Coronary artery (tissue), 2 donors: ENCODE measurements at regions not wholly inside any gene's neighbourhood (a gene's known extent, or its start where the extent isn't known, plus 50 kb on each side); places are given as distances from the start of the nearest gene placed in this dataset.
"Not testable (repeated sequence)": the region's sequence is repeated elsewhere in the genome, so short reads cannot be mapped to it uniquely, and the experiment has no call there.

ENCODE experiments used
- DNase-seq: peaks from one replicate; pipeline ENCODE4 v3.0.0-alpha.2; 2017; ENCODE audit warnings: low spot score
- H3K27ac ChIP-seq, 2 donors: fragments of 200-600 bp; sonication (generic); one replicate each; pipeline ENCODE4 v1.5.1; 2016 to 2019
- H3K4me3 ChIP-seq: fragments of 200-600 bp; sonication (generic); 2 replicates; pipeline ENCODE4 v1.5.1; 2016; ENCODE audit warnings: mild to moderate bottlenecking, moderate library complexity
- CTCF ChIP-seq: fragments of 200-600 bp; sonication (generic); IDR thresholded peaks from one replicate; pipeline ENCODE4 v1.5.1; 2019; ENCODE audit warnings: antibody characterized with exemption

GRCh38 chrX:50967736-50968135, 57.2 kb downstream of the BMP15 start:
- Histone ChIP-seq H3K27ac (no peak overlapping the region), H3K4me3 (no peak overlapping the region)
- TF ChIP-seq CTCF = no peak
- DNase-seq = no peak

- H3K4me3 ChIP-seq, DNase-seq, H3K27ac ChIP-seq: not testable (repeated sequence)
Observed at GRCh38 chrX:50968871-50969635, 58.5 kb downstream of the BMP15 start.

- Histone ChIP-seq H3K27ac (no peak overlapping the region), H3K4me3 (no peak overlapping the region)
- DNase-seq = no peak
- no peak for TF ChIP-seq CTCF
Observed at GRCh38 chrX:50971395-50971794, 60.9 kb downstream of the BMP15 start.

- H3K27ac ChIP-seq = no peak overlapping the region
- DNase-seq = no peak
- H3K4me3 ChIP-seq = no peak overlapping the region
- no peak for TF ChIP-seq CTCF
Observed at GRCh38 chrX:50973199-50973598, 62.7 kb downstream of the BMP15 start.

- H3K27ac ChIP-seq = no peak overlapping the region
- no peak for TF ChIP-seq CTCF
- H3K4me3 ChIP-seq = no peak overlapping the region
- no peak for DNase-seq
Observed at GRCh38 chrX:50978920-50979682, 68.6 kb downstream of the BMP15 start.

GRCh38 chrX:50980251-50980650, 69.7 kb downstream of the BMP15 start:
- Histone ChIP-seq H3K4me3 (no peak overlapping the region), H3K27ac (no peak overlapping the region)
- no peak for TF ChIP-seq CTCF
- no peak for DNase-seq

- DNase-seq = no peak
Observed at GRCh38 chrX:50988649-50989048, 78.1 kb downstream of the BMP15 start.

More at GRCh38 chrX:50988649-50989048, 78.1 kb downstream of the BMP15 start:
- no peak overlapping the region for H3K4me3 ChIP-seq
- TF ChIP-seq CTCF = peak; percentile 23
- H3K27ac ChIP-seq = no peak overlapping the region
